ENCODE measurements at regions not wholly inside any gene's neighbourhood (a gene's known extent, or its start where the extent isn't known, plus 50 kb on each side); places are given as distances from the start of the nearest gene placed in this dataset.

DNA sequence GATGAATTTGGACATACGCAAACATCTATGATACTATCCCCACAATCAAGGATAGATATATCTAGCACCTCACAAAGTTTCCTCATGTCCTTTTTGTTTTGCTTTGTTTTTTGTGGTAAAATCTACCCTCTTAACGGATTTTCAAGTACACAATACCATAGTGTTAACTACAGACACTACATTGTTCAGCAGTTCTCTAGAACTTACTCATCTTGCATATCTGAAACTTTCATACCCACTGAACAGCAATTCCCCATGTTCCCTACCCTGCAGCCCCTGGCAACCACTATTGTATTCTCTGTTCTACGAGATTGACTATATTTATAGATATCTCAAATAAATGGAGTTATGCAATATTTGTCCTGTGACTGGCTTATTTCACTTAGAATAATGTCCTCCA is 58.1 kb upstream of the TJP1 start:
- no peak for DNase-seq (ENCODE audit: low read depth in 2 of 2)

DNA sequence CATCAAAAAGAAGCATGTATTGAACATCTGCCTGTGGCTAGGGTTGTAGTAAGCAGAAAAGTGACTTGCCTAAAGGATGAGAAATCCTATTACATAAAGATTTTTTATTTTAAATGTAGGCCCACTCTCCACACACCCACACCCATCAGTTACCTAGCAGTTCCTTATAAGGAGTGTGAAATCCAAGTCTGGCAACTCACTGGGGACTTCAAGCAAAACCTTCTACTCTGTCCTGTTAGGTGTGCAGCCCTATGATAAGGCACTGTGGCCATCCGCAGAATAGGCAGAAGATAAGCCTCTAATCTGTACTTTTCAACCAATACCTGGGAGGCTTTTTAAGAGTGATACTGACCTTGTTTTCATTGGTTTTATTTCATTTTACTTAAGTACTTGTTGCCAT is 52.7 kb upstream of the TJP1 start:
- no peak for DNase-seq (ENCODE audit: low read depth in 2 of 2)

GRCh38 chr15:29873947-29874411 is 51.7 kb upstream of the TJP1 start:
- DNase-seq (ENCODE audit: low read depth in 2 of 2), result no peak

DNA sequence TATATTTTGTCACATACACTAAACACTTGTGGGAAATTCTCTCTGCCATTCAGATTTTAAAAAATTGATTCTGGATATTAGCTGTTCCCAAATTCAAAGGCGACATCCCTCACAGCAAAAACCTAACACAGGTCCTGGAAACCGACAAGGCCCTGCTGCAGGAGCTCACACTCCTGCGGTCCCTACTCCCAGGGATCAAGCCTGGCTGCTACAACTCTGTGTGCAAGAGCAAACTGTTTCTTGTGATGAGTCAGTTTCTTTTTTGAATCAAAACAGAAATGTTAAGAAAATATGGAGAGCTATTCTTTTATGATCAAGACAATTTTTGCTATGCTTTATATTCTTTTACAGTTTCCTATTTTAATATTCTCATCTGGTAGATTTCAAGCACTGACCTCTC is 51.0 kb upstream of the TJP1 start:
- DNase-seq (ENCODE audit: low read depth in 2 of 2), result no peak

DNA sequence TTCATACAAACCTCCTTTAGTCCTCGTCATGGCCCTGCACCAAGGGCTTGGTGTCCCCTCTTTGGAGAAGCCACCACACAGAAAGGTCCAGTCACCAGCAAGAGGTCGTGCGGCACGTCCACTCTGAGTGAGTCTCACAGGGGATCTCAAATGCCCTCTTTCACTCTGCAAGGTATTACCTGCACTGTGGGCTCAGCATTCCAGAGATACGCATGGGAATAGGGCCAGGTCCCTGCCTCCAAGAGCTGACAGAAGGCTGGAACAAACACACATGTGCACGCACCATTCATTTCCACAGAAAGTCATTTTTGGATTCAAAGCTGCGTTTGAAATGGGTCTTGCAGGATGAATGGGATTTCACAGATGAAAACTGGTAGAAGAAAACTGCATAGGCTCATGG is 50.4 kb upstream of the TJP1 start:
- DNase-seq (ENCODE audit: low read depth in 2 of 2), result no peak
